ENCODE measurements at regions not wholly inside any gene's neighbourhood (a gene's known extent, or its start where the extent isn't known, plus 50 kb on each side); places are given as distances from the start of the nearest gene placed in this dataset.

DNA sequence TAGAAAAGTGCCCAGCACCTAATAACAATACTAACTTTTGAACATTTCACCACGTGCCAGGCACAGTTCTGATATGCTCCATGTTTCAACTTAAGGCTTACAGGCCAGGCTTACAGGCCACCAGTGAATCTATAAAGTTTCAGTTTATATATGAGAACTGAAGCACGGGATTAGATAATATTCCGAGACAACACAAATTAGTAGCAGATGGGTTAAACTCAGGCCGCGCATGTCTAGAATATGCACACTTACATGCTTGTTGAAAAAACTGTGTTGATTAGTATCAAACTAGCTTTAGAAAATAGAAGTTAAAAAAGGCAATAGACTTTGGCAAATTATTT, 587.9 kb downstream of the MTRR start:
- H3K9me3 ChIP-seq (ENCODE audit: low read length) = no peaks in the 10 kb centered on the region
- H3K9ac ChIP-seq (ENCODE audit: low read length) = no peak overlapping the region
- H3K4me3 ChIP-seq (ENCODE audit: low read depth, low read length, poor library complexity, severe bottlenecking) = no peak overlapping the region
- no peak overlapping the region for H3K4me2 ChIP-seq (ENCODE audit: low read length)
- no peaks in the 10 kb centered on the region for H3K36me3 ChIP-seq (ENCODE audit: insufficient read depth, low read length)
- H2AFZ ChIP-seq (ENCODE audit: low read length) = no peak overlapping the region
- no peaks in the 10 kb centered on the region for H3K9me2 ChIP-seq (ENCODE audit: low read depth, low read length)
- no peak overlapping the region for H3K27ac ChIP-seq (ENCODE audit: low read depth, low read length, poor library complexity, severe bottlenecking)
- no peaks in the 10 kb centered on the region for H3K27me3 ChIP-seq (ENCODE audit: insufficient read depth, low read length)
- H3K4me1 ChIP-seq (ENCODE audit: insufficient read depth, low read length, severe bottlenecking) = no peaks in the 10 kb centered on the region
- TF ChIP-seq, protein P1, sequence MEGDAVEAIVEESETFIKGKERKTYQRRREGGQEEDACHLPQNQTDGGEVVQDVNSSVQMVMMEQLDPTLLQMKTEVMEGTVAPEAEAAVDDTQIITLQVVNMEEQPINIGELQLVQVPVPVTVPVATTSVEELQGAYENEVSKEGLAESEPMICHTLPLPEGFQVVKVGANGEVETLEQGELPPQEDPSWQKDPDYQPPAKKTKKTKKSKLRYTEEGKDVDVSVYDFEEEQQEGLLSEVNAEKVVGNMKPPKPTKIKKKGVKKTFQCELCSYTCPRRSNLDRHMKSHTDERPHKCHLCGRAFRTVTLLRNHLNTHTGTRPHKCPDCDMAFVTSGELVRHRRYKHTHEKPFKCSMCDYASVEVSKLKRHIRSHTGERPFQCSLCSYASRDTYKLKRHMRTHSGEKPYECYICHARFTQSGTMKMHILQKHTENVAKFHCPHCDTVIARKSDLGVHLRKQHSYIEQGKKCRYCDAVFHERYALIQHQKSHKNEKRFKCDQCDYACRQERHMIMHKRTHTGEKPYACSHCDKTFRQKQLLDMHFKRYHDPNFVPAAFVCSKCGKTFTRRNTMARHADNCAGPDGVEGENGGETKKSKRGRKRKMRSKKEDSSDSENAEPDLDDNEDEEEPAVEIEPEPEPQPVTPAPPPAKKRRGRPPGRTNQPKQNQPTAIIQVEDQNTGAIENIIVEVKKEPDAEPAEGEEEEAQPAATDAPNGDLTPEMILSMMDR (IDR thresholded peaks at IDR 0.05; ENCODE audit: low read length) = no peak
- no peaks in the 10 kb centered on the region for H3K79me2 ChIP-seq (ENCODE audit: insufficient read depth, low read length)
- no peaks in the 10 kb centered on the region for H4K20me1 ChIP-seq (ENCODE audit: insufficient read depth, low read length)
- no peaks in the 10 kb centered on the region for H3F3A ChIP-seq (ENCODE audit: insufficient read depth, low read length)

- Histone ChIP-seq H2AFZ (ENCODE audit: low read length) (no peak overlapping the region), H3K9me3 (ENCODE audit: low read length) (no peaks in the 10 kb centered on the region), H3K27me3 (ENCODE audit: insufficient read depth, low read length) (no peaks in the 10 kb centered on the region), H3K79me2 (ENCODE audit: insufficient read depth, low read length) (no peaks in the 10 kb centered on the region), H3K4me3 (ENCODE audit: low read depth, low read length, poor library complexity, severe bottlenecking) (no peak overlapping the region), H3K36me3 (ENCODE audit: insufficient read depth, low read length) (no peaks in the 10 kb centered on the region), H3K27ac (ENCODE audit: low read depth, low read length, poor library complexity, severe bottlenecking) (no peak overlapping the region), H3K4me2 (ENCODE audit: low read length) (no peak overlapping the region), H3F3A (ENCODE audit: insufficient read depth, low read length) (no peaks in the 10 kb centered on the region), H4K20me1 (ENCODE audit: insufficient read depth, low read length) (no peaks in the 10 kb centered on the region), H3K4me1 (ENCODE audit: insufficient read depth, low read length, severe bottlenecking) (no peaks in the 10 kb centered on the region), H3K9ac (ENCODE audit: low read length) (no peak overlapping the region), H3K9me2 (ENCODE audit: low read depth, low read length) (no peaks in the 10 kb centered on the region)
- TF ChIP-seq EZH2 (IDR thresholded peaks at IDR 0.05; ENCODE audit: borderline replicate concordance, low read length) = no peak
- TF ChIP-seq, protein P1 (IDR thresholded peaks at IDR 0.05; ENCODE audit: low read length) = no peak
Observed at GRCh38 chr5:8457187-8458037, 588.5 kb downstream of the MTRR start.

- H3F3A ChIP-seq (ENCODE audit: insufficient read depth, low read length) = no peaks in the 10 kb centered on the region
- H3K79me2 ChIP-seq (ENCODE audit: insufficient read depth, low read length) = no peaks in the 10 kb centered on the region
- no peak overlapping the region for H3K4me2 ChIP-seq (ENCODE audit: low read length)
- H3K36me3 ChIP-seq (ENCODE audit: insufficient read depth, low read length) = no peaks in the 10 kb centered on the region
- no peaks in the 10 kb centered on the region for H3K27me3 ChIP-seq (ENCODE audit: insufficient read depth, low read length)
- no peak overlapping the region for H3K9ac ChIP-seq (ENCODE audit: low read length)
- H2AFZ ChIP-seq (ENCODE audit: low read length) = no peak overlapping the region
- no peaks in the 10 kb centered on the region for H3K9me2 ChIP-seq (ENCODE audit: low read depth, low read length)
- no peaks in the 10 kb centered on the region for H3K9me3 ChIP-seq (ENCODE audit: low read length)
- no peak overlapping the region for H3K4me3 ChIP-seq (ENCODE audit: low read depth, low read length, poor library complexity, severe bottlenecking)
- TF ChIP-seq EZH2 (IDR thresholded peaks at IDR 0.05; ENCODE audit: borderline replicate concordance, low read length) = no peak
- TF ChIP-seq, protein P1 (IDR thresholded peaks at IDR 0.05; ENCODE audit: low read length) = no peak
- no peaks in the 10 kb centered on the region for H3K4me1 ChIP-seq (ENCODE audit: insufficient read depth, low read length, severe bottlenecking)
- H3K27ac ChIP-seq (ENCODE audit: low read depth, low read length, poor library complexity, severe bottlenecking) = no peak overlapping the region
- H4K20me1 ChIP-seq (ENCODE audit: insufficient read depth, low read length) = no peaks in the 10 kb centered on the region
Observed at GRCh38 chr5:8458038-8458383, 589.1 kb downstream of the MTRR start.

All from OCI-LY1 (cell line).